ENCODE measurements at regions not wholly inside any gene's neighbourhood (a gene's known extent, or its start where the extent isn't known, plus 50 kb on each side); places are given as distances from the start of the nearest gene placed in this dataset.
"Not testable (repeated sequence)": the region's sequence is repeated elsewhere in the genome, so short reads cannot be mapped to it uniquely, and the experiment has no call there.

GRCh38 chr7:76676890-76677289, 49.8 kb upstream of the POMZP3 start:
- H3K36me3 ChIP-seq (ENCODE audit: insufficient read depth, low read length), result not testable (repeated sequence)

More at GRCh38 chr7:76676890-76677289, 49.8 kb upstream of the POMZP3 start:
- H3K4me1 ChIP-seq (ENCODE audit: insufficient read depth, low read length); H3K9ac ChIP-seq (ENCODE audit: low read depth, low read length); H3K9me3 ChIP-seq (ENCODE audit: control insufficient read depth, insufficient read depth, low read length): not testable (repeated sequence)
